Endothelial cell of umbilical vein (primary cell): ENCODE measurements at regions not wholly inside any gene's neighbourhood (a gene's known extent, or its start where the extent isn't known, plus 50 kb on each side); places are given as distances from the start of the nearest gene placed in this dataset.

Experiments used
- BruUV-seq: library from RNA; stranded (reverse); fragments of 400-500 nt; replicated peaks from 2 replicates; lab custom pipeline; 2021; lab: Mats Ljungman, UMichigan
- CTCF ChIA-PET: fragments of 300-600, 350-600 bp; sonication (Branson Sonifier 250); formaldehyde crosslinking; loops from one replicate; lab custom pipeline; 2021; ENCODE audit warnings: antibody characterized with exemption, inconsistent platforms; lab: Charles Lee
- POLR2A ChIA-PET: fragments of 300-600, 350-600 bp; sonication (Branson Sonifier 250); formaldehyde crosslinking; loops from one replicate; lab custom pipeline; 2021; ENCODE audit warnings: antibody characterized with exemption, inconsistent platforms; lab: Charles Lee
- DNase-seq: peaks from one replicate; pipeline ENCODE4 v3.0.0-alpha.2; 2011; ENCODE audit warnings: low read depth, low spot score
- FAIRE-seq: peaks from 2 replicates; lab custom pipeline; 2011; peaks lifted over from hg19 to GRCh38; lab: Jason Lieb, UNC
- H2AFZ ChIP-seq: 2 replicates; pipeline ENCODE4 v1.6.0; 2012; ENCODE audit warnings: low read depth, low read length, control low read depth, inconsistent platforms
- H3K27ac ChIP-seq: 2 replicates; pipeline ENCODE4 v1.5.1; 2011; ENCODE audit warnings: low read depth, mild to moderate bottlenecking, control low read depth, low read length, moderate library complexity; ENCODE audit not compliant: insufficient read depth
- H3K27me3 ChIP-seq, 2 experiments: 2 replicates each; pipeline versions ENCODE4 v1.6.0 to v1.6.1; 2011; ENCODE audit warnings: low read length in 2 of 2, mixed read lengths in 1 of 2; ENCODE audit not compliant: control insufficient read depth in 2 of 2, insufficient read depth in 2 of 2
- H3K36me3 ChIP-seq, 2 experiments: 2 replicates in 1 of 2; 3 replicates in 1 of 2; pipeline ENCODE4 v1.5.1; 2011; ENCODE audit warnings: low read length in 2 of 2, mild to moderate bottlenecking in 1 of 2, moderate library complexity in 1 of 2; ENCODE audit not compliant: control insufficient read depth in 2 of 2, insufficient read depth in 2 of 2; ENCODE audit errors: extremely low read depth in 1 of 2
- H3K4me1 ChIP-seq: 3 replicates; pipeline ENCODE4 v1.5.1; 2011; ENCODE audit warnings: mild to moderate bottlenecking, low read length; ENCODE audit not compliant: control insufficient read depth, insufficient read depth; ENCODE audit errors: extremely low read depth
- H3K4me2 ChIP-seq: 2 replicates; pipeline ENCODE4 v1.6.1; 2011; ENCODE audit warnings: low read length, control low read depth, mixed read lengths; ENCODE audit not compliant: insufficient read depth
- H3K4me3 ChIP-seq, 3 experiments: fragments of 200-600 bp in 1 of 3; sonication (generic), shearing (Covaris generic) in 1 of 3; replicated peaks in 1 of 3; 2 replicates each; pipeline ENCODE4 v1.5.1; 2011 to 2016; ENCODE audit warnings: control low read depth in 3 of 3, low read length in 3 of 3, mild to moderate bottlenecking in 2 of 3, inconsistent platforms in 1 of 3, low read depth in 1 of 3, moderate library complexity in 1 of 3; ENCODE audit not compliant: insufficient read depth in 1 of 3
- H3K79me2 ChIP-seq: 2 replicates; pipeline ENCODE4 v1.6.0; 2012; ENCODE audit warnings: low read length, inconsistent platforms; ENCODE audit not compliant: control insufficient read depth, insufficient read depth
- H3K9ac ChIP-seq: replicated peaks from 2 replicates; pipeline ENCODE3; 2011; ENCODE audit warnings: low read length, control low read depth; ENCODE audit not compliant: insufficient read depth; ENCODE audit errors: extremely low read depth
- H3K9me1 ChIP-seq: replicated peaks from 3 replicates; pipeline ENCODE4 v1.6.0; 2011; ENCODE audit warnings: mild to moderate bottlenecking, low read length; ENCODE audit not compliant: control insufficient read depth, insufficient read depth; ENCODE audit errors: extremely low read depth
- H3K9me3 ChIP-seq: replicated peaks from 2 replicates; pipeline ENCODE4 v1.5.1; 2012; ENCODE audit warnings: low read length, inconsistent platforms; ENCODE audit not compliant: control insufficient read depth, insufficient read depth
- H4K20me1 ChIP-seq: replicated peaks from 2 replicates; pipeline ENCODE3; 2011; ENCODE audit warnings: mild to moderate bottlenecking, low read length; ENCODE audit not compliant: control insufficient read depth, insufficient read depth; ENCODE audit errors: extremely low read depth
- CTCF ChIP-seq, 2 donors: IDR thresholded peaks; 1 replicate in 1 of 2; 2 replicates in 1 of 2; pipeline ENCODE4 v1.5.1; 2011; ENCODE audit warnings: low read length in 2 of 2, mild to moderate bottlenecking in 2 of 2, moderate library complexity in 2 of 2, control low read depth in 1 of 2, inconsistent platforms in 1 of 2, low read depth in 1 of 2; ENCODE audit not compliant: insufficient read depth in 1 of 2; ENCODE audit errors: extremely low read depth in 1 of 2
- EZH2 ChIP-seq: IDR thresholded peaks from 2 replicates; pipeline ENCODE4 v1.6.1; 2012; ENCODE audit warnings: borderline replicate concordance, low read depth, mild to moderate bottlenecking, moderate library complexity, low read length, inconsistent platforms; ENCODE audit not compliant: severe bottlenecking
- FOS ChIP-seq: IDR thresholded peaks from 2 replicates; pipeline ENCODE4 v1.6.1; 2011; ENCODE audit warnings: mild to moderate bottlenecking, low read length, moderate library complexity, borderline replicate concordance; ENCODE audit not compliant: insufficient read depth
- GATA2 ChIP-seq: IDR thresholded peaks from 2 replicates; pipeline ENCODE4 v1.7.0; 2011; ENCODE audit warnings: low read depth, mild to moderate bottlenecking, moderate library complexity, mixed read lengths, low read length; ENCODE audit not compliant: insufficient read length, insufficient read depth
- JUN ChIP-seq: IDR thresholded peaks from 2 replicates; pipeline ENCODE4 v1.6.1; 2011; ENCODE audit warnings: borderline replicate concordance, low read depth; ENCODE audit not compliant: insufficient read length, insufficient read depth
- MAX ChIP-seq: IDR thresholded peaks from 2 replicates; pipeline ENCODE4 v1.6.1; 2011; ENCODE audit not compliant: insufficient read depth, insufficient read length
- MYC ChIP-seq: IDR thresholded peaks from one replicate; pipeline ENCODE4 v1.6.1; 2011; ENCODE audit warnings: mild to moderate bottlenecking, low read depth, low read length
- POLR2A ChIP-seq: IDR thresholded peaks from 2 replicates; pipeline ENCODE4 v1.6.1; 2012; ENCODE audit warnings: low read depth, mild to moderate bottlenecking, control low read depth, low read length
- POLR2AphosphoS5 ChIP-seq: IDR thresholded peaks from 2 replicates; pipeline ENCODE4 v1.6.1; 2012; ENCODE audit warnings: low read depth, mild to moderate bottlenecking, control low read depth, low read length, moderate library complexity; ENCODE audit not compliant: insufficient read depth
- dilution Hi-C: fragments of 300-500 bp; cut with MboI; formaldehyde crosslinking; loops from one replicate; pipeline ENCODE4 v1.15.0; 2019; ENCODE audit warnings: low sequenced_read_pairs; ENCODE audit not compliant: extremely low pct_ligation_motif_present
- intact Hi-C: fragments of 100-400 bp; cut with micrococcal nuclease; formaldehyde crosslinking; loops from one replicate; pipeline ENCODE4 v1.10.0; 2022

- Histone ChIP-seq H3K9me3 (peaks cover 2% of the 10 kb centered on the region), H3K9me1 (no peaks in the 10 kb centered on the region), H2AFZ (no peak overlapping the region), H3K9ac (no peak overlapping the region), H4K20me1 (no peaks in the 10 kb centered on the region), H3K27ac (no peak overlapping the region), H3K4me2 (no peak overlapping the region), H3K4me1 (no peaks in the 10 kb centered on the region), H3K27me3 (no peaks in the 10 kb centered on the region), H3K79me2 (no peaks in the 10 kb centered on the region), H3K36me3 (no peaks in the 10 kb centered on the region), H3K4me3 (no peak overlapping the region)
- no TSS peak for BruUV-seq
- ChIA-PET CTCF (no interaction called here), POLR2A (no interaction called here)
- dilution Hi-C loops (no loop called here), intact Hi-C loops (no loop called here)
- no peak for FAIRE-seq
- DNase-seq: no peak
- no peak for TF ChIP-seq POLR2AphosphoS5
- TF ChIP-seq CTCF (IDR thresholded peaks at IDR 0.05; ENCODE audit: extremely low read depth in 1 of 2, insufficient read depth in 1 of 2, low read depth in 1 of 2, low read length in 2 of 2): no peak
- no peak for TF ChIP-seq POLR2A
- no peak for TF ChIP-seq EZH2
- no peak for TF ChIP-seq JUN
- no peak for TF ChIP-seq MAX
- TF ChIP-seq GATA2: no peak
- no peak for TF ChIP-seq FOS
- TF ChIP-seq MYC: no peak
These were observed 255.5 kb upstream of the RPL38 start for GRCh38 chr17:73947966-73948355.
